ENCODE measurements at regions not wholly inside any gene's neighbourhood (a gene's known extent, or its start where the extent isn't known, plus 50 kb on each side); places are given as distances from the start of the nearest gene placed in this dataset.

- DNase-seq (ENCODE audit: low read depth, low spot score): no peak
These were observed 644.8 kb downstream of the HACE1 start for GRCh38 chr6:104214901-104215300.

GRCh38 chr6:104212977-104213668, 646.6 kb downstream of the HACE1 start:
- no peak for DNase-seq (ENCODE audit: low read depth, low spot score)

- no peak for DNase-seq (ENCODE audit: low read depth, low spot score)
These were observed 652.1 kb downstream of the HACE1 start for GRCh38 chr6:104207635-104208034.

GRCh38 chr6:104201557-104201956, 658.2 kb downstream of the HACE1 start:
- peak; percentile 2 for DNase-seq (ENCODE audit: low read depth, low spot score)

- peak; percentile 57 for DNase-seq (ENCODE audit: low read depth, low spot score)
These were observed 672.1 kb downstream of the HACE1 start for GRCh38 chr6:104187616-104188015.

- peak; percentile 44 for DNase-seq (ENCODE audit: low read depth, low spot score)
These were observed 672.9 kb downstream of the HACE1 start for GRCh38 chr6:104186831-104187230.

- DNase-seq (ENCODE audit: low read depth, low spot score): no peak
These were observed 675.8 kb downstream of the HACE1 start for GRCh38 chr6:104183816-104184435.

GRCh38 chr6:104182811-104183210, 676.9 kb downstream of the HACE1 start:
- DNase-seq (ENCODE audit: low read depth, low spot score): no peak

GRCh38 chr6:104173668-104174067, 686.1 kb downstream of the HACE1 start:
- no peak for DNase-seq (ENCODE audit: low read depth, low spot score)

GRCh38 chr6:104170401-104170800, 689.3 kb downstream of the HACE1 start:
- no peak for DNase-seq (ENCODE audit: low read depth, low spot score)

- DNase-seq (ENCODE audit: low read depth, low spot score): no peak
These were observed 693.6 kb downstream of the HACE1 start for GRCh38 chr6:104166055-104166668.

GRCh38 chr6:104162036-104162669, 697.6 kb downstream of the HACE1 start:
- DNase-seq (ENCODE audit: low read depth, low spot score): no peak

- no peak for DNase-seq (ENCODE audit: low read depth, low spot score)
These were observed 700.6 kb downstream of the HACE1 start for GRCh38 chr6:104159045-104159618.

- no peak for DNase-seq (ENCODE audit: low read depth, low spot score)
These were observed 716.0 kb downstream of the HACE1 start for GRCh38 chr6:104143757-104144156.

- DNase-seq (ENCODE audit: low read depth, low spot score): no peak
These were observed 724.8 kb downstream of the HACE1 start for GRCh38 chr6:104134876-104135275.

GRCh38 chr6:104130343-104130742, 729.4 kb downstream of the HACE1 start:
- no peak for DNase-seq (ENCODE audit: low read depth, low spot score)

- DNase-seq (ENCODE audit: low read depth, low spot score): no peak
These were observed 733.3 kb downstream of the HACE1 start for GRCh38 chr6:104126315-104127005.

GRCh38 chr6:104123227-104123626, 736.5 kb downstream of the HACE1 start:
- DNase-seq (ENCODE audit: low read depth, low spot score): peak; percentile 10

GRCh38 chr6:104118274-104118673, 741.4 kb downstream of the HACE1 start:
- DNase-seq (ENCODE audit: low read depth, low spot score): no peak

- no peak for DNase-seq (ENCODE audit: low read depth, low spot score)
These were observed 749.9 kb downstream of the HACE1 start for GRCh38 chr6:104109806-104110205.

- no peak for DNase-seq (ENCODE audit: low read depth, low spot score)
These were observed 751.1 kb downstream of the HACE1 start for GRCh38 chr6:104108634-104109033.
